Stimulated activated CD8-positive, alpha-beta memory T cell treated with anti-CD3 and anti-CD28 coated beads, Interleukin-4, amount 100 ng/mL, for 24 hours (primary cell): ENCODE measurements at regions not wholly inside any gene's neighbourhood (a gene's known extent, or its start where the extent isn't known, plus 50 kb on each side); places are given as distances from the start of the nearest gene placed in this dataset.

Experiments
- DNase-seq: peaks from one replicate; pipeline ENCODE4 v3.0.0-alpha.2; 2020; ENCODE audit warnings: low read depth

GRCh38 chr7:36070230-36070629, 82.8 kb upstream of the EEPD1 start:
- DNase-seq = no peak

- no peak for DNase-seq
Measured at GRCh38 chr7:36071605-36072004, 81.4 kb upstream of the EEPD1 start.

- DNase-seq = no peak
Measured at GRCh38 chr7:36072620-36073019, 80.4 kb upstream of the EEPD1 start.

GRCh38 chr7:36075561-36075960, 77.5 kb upstream of the EEPD1 start:
- DNase-seq = no peak

- no peak for DNase-seq
Measured at GRCh38 chr7:36076074-36076473, 77.0 kb upstream of the EEPD1 start.

- DNase-seq = no peak
Measured at GRCh38 chr7:36078816-36079360, 74.2 kb upstream of the EEPD1 start.

GRCh38 chr7:36079446-36080025, 73.5 kb upstream of the EEPD1 start:
- DNase-seq = no peak

GRCh38 chr7:36080843-36081242, 72.2 kb upstream of the EEPD1 start:
- no peak for DNase-seq

GRCh38 chr7:36082216-36082615, 70.8 kb upstream of the EEPD1 start:
- DNase-seq = no peak

- DNase-seq = no peak
Measured at GRCh38 chr7:36082910-36083309, 70.1 kb upstream of the EEPD1 start.

- no peak for DNase-seq
Measured at GRCh38 chr7:36083626-36084380, 69.3 kb upstream of the EEPD1 start.

- DNase-seq = no peak
Measured at GRCh38 chr7:36084485-36085091, 68.5 kb upstream of the EEPD1 start.

- no peak for DNase-seq
Measured at GRCh38 chr7:36085096-36085495, 68.0 kb upstream of the EEPD1 start.

- no peak for DNase-seq
Measured at GRCh38 chr7:36086571-36086970, 66.5 kb upstream of the EEPD1 start.

GRCh38 chr7:36088553-36088952, 64.5 kb upstream of the EEPD1 start:
- DNase-seq = no peak

GRCh38 chr7:36088966-36089365, 64.1 kb upstream of the EEPD1 start:
- DNase-seq = no peak

GRCh38 chr7:36090976-36091873, 61.8 kb upstream of the EEPD1 start:
- DNase-seq = no peak

GRCh38 chr7:36091874-36092176, 61.2 kb upstream of the EEPD1 start:
- no peak for DNase-seq

GRCh38 chr7:36092221-36092771, 60.8 kb upstream of the EEPD1 start:
- DNase-seq = no peak

- no peak for DNase-seq
Measured at GRCh38 chr7:36096460-36097095, 56.5 kb upstream of the EEPD1 start.

- no peak for DNase-seq
Measured at GRCh38 chr7:36098096-36098495, 55.0 kb upstream of the EEPD1 start.

GRCh38 chr7:36100226-36100625, 52.8 kb upstream of the EEPD1 start:
- no peak for DNase-seq
